Adrenal gland (tissue), 9 donors: ENCODE measurements at regions not wholly inside any gene's neighbourhood (a gene's known extent, or its start where the extent isn't known, plus 50 kb on each side); places are given as distances from the start of the nearest gene placed in this dataset.

Experiments
- DNase-seq, 7 donors: peaks; one replicate each; pipeline ENCODE4 v3.0.0-alpha.2; 2019 to 2020
- H3K27ac ChIP-seq, 5 donors: fragments of 200-600 bp; sonication (generic) in 4 of 5; 1 replicate in 3 of 5; 2 replicates in 2 of 5; pipeline versions ENCODE4 v1.5.1 to v1.8.0; 2016 to 2020; ENCODE audit warnings: mild to moderate bottlenecking in 1 of 5
- H3K27me3 ChIP-seq: fragments of 200-600 bp; 2 replicates; pipeline ENCODE4 v1.8.0; 2021
- H3K36me3 ChIP-seq, 2 donors: fragments of 200-600 bp; replicated peaks in 1 of 2; 1 replicate in 1 of 2; 2 replicates in 1 of 2; pipeline versions ENCODE4 v1.5.1 to v1.8.0; 2018 to 2022
- H3K4me1 ChIP-seq, 2 donors: fragments of 200-600 bp; replicated peaks in 1 of 2; 1 replicate in 1 of 2; 2 replicates in 1 of 2; pipeline versions ENCODE4 v1.5.1 to v1.8.0; 2018 to 2021
- H3K4me3 ChIP-seq, 4 donors: fragments of 200-600 bp; sonication (generic) in 3 of 4; one replicate each; pipeline ENCODE4 v1.5.1; 2016 to 2018
- H3K9me3 ChIP-seq, 3 donors: fragments of 200-600 bp; sonication (generic) in 1 of 3; replicated peaks in 1 of 3; 1 replicate in 2 of 3; 2 replicates in 1 of 3; pipeline versions ENCODE4 v1.5.1 to v1.8.0; 2016 to 2021
- POLR2A ChIP-seq, 2 donors: fragments of 450-650 bp; IDR thresholded peaks; one replicate each; pipeline ENCODE4 v1.6.1; 2017; ENCODE audit warnings: antibody characterized with exemption in 2 of 2, mild to moderate bottlenecking in 2 of 2, moderate library complexity in 1 of 2
- WGBS, 4 donors: extraction: QIAGEN DNeasy Blood & Tissue Kit in 2 of 4; methylation state at CpG; one replicate each; pipeline versions ENCODE4 v1.1.5 to v1.1.7; 2013 to 2017; 5-methylcytosine and 5-hydroxymethylcytosine counted together
- intact Hi-C, 2 donors: fragments of 100-400 bp; cut with DNase I; formaldehyde crosslinking; loops; one replicate each; pipeline versions ENCODE4 v1.14.1 to v1.15.0; 2022 to 2023
- TF ChIP-seq, protein P1 (sequence below), 6 experiments: fragments of 450-650 bp in 4 of 6; fragments of 200-600 bp in 2 of 6; sonication (generic) in 1 of 6; IDR thresholded peaks; 1 replicate in 5 of 6; 2 replicates in 1 of 6; pipeline versions ENCODE4 v1.5.1 to v1.8.0; 2016 to 2021; ENCODE audit warnings: antibody characterized with exemption in 6 of 6, mild to moderate bottlenecking in 2 of 6, moderate library complexity in 1 of 6
- donor health status: healthy with polysubstance abuse.
- donor health status: Bipolar disorder and iron deficiency.
- donor health status: DM: yes; HTN: yes; CAD: no.
- donor health status: DM: no; HTN: no; CAD: no.
- donor health status: DM: no; HTN: no; CAD: no.

- H3K27ac ChIP-seq, result no peak overlapping the region
- intact Hi-C loops, result no loop called here
- no peaks in the 10 kb centered on the region for H3K36me3 ChIP-seq
- H3K27me3 ChIP-seq, result no peaks in the 10 kb centered on the region
- no peak overlapping the region for H3K4me3 ChIP-seq
- WGBS, 4 donors, result 82 to 94% (median 90%) methylated on average over 9 to 10 of the region's 10 CpGs
- no peaks in the 10 kb centered on the region for H3K4me1 ChIP-seq
- no peaks in the 10 kb centered on the region for H3K9me3 ChIP-seq
- TF ChIP-seq POLR2A (IDR thresholded peaks at IDR 0.05), result no peak
- TF ChIP-seq, protein P1, sequence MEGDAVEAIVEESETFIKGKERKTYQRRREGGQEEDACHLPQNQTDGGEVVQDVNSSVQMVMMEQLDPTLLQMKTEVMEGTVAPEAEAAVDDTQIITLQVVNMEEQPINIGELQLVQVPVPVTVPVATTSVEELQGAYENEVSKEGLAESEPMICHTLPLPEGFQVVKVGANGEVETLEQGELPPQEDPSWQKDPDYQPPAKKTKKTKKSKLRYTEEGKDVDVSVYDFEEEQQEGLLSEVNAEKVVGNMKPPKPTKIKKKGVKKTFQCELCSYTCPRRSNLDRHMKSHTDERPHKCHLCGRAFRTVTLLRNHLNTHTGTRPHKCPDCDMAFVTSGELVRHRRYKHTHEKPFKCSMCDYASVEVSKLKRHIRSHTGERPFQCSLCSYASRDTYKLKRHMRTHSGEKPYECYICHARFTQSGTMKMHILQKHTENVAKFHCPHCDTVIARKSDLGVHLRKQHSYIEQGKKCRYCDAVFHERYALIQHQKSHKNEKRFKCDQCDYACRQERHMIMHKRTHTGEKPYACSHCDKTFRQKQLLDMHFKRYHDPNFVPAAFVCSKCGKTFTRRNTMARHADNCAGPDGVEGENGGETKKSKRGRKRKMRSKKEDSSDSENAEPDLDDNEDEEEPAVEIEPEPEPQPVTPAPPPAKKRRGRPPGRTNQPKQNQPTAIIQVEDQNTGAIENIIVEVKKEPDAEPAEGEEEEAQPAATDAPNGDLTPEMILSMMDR (IDR thresholded peaks at IDR 0.05), result no peak
- no peak for DNase-seq
Measured at GRCh38 chr4:188414441-188414840, 275.2 kb downstream of the TRIML1 start.

DNA sequence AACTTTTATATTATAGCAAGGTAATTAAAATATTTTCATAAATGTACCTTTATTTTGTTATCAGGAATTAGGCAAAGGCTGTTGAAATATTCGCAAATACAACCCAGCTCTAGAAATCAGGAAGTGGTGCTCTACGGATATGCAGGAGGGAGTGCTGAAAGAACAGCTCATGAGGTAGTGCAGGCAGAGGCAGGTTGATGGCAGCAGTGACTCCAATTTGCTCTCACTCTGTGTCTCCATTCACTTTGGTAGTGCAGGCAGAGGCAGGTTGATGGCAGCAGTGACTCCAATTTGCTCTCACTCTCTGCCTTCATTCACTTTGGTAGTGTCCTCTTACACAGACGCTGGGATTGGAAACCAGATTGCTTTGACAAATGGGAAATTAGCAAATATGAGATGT is 277.9 kb downstream of the TRIML1 start:
- H3K4me1 ChIP-seq, result no peaks in the 10 kb centered on the region
- TF ChIP-seq, protein P1 (IDR thresholded peaks at IDR 0.05), result no peak
- TF ChIP-seq POLR2A (IDR thresholded peaks at IDR 0.05), result no peak
- H3K36me3 ChIP-seq, result no peaks in the 10 kb centered on the region
- H3K4me3 ChIP-seq, result no peak overlapping the region
- intact Hi-C loops, result no loop called here
- no peak overlapping the region for H3K27ac ChIP-seq
- no peak for DNase-seq
- no peaks in the 10 kb centered on the region for H3K27me3 ChIP-seq
- WGBS, 4 donors, result 52 to 61% (median 56%) methylated on average over 3 of the region's 3 CpGs
- H3K9me3 ChIP-seq, result no peaks in the 10 kb centered on the region

DNA sequence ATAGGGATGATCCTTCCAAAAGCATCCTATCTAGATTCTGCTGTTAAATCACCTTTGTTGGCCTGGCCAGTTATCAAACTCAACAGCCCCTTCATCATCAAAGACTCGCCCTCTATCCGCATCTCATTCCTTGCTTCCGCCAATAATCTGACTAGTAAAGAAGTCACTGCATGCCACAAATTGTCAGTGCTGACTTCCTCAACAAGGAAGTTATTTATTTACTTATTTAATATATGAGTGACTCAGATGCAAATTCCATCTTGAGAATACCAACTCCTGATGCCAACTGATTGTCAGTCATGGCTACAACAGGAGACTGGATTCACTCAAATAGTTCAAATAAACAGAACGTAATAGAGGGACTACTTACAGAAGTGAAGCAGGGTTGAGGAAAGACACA is 283.8 kb downstream of the TRIML1 start:
- no peaks in the 10 kb centered on the region for H3K27me3 ChIP-seq
- no peaks in the 10 kb centered on the region for H3K9me3 ChIP-seq
- WGBS, 4 donors, result 74 to 96% (median 89%) methylated on average over 4 of the region's 4 CpGs
- no peaks in the 10 kb centered on the region for H3K36me3 ChIP-seq
- TF ChIP-seq, protein P1 (IDR thresholded peaks at IDR 0.05), result no peak
- no peak for TF ChIP-seq POLR2A (IDR thresholded peaks at IDR 0.05)
- no peak for DNase-seq
- no peak overlapping the region for H3K27ac ChIP-seq
- no peak overlapping the region for H3K4me3 ChIP-seq
- intact Hi-C loops, result no loop called here
- no peaks in the 10 kb centered on the region for H3K4me1 ChIP-seq

GRCh38 chr4:188428935-188429334 is 289.7 kb downstream of the TRIML1 start:
- Histone ChIP-seq H3K9me3 (no peaks in the 10 kb centered on the region), H3K4me1 (no peaks in the 10 kb centered on the region), H3K27me3 (no peaks in the 10 kb centered on the region), H3K27ac (no peak overlapping the region), H3K4me3 (no peak overlapping the region), H3K36me3 (no peaks in the 10 kb centered on the region)
- intact Hi-C loops, result no loop called here
- 39 to 49% (median 44%) methylated on average over 6 of the region's 6 CpGs for WGBS, 4 donors
- no peak for TF ChIP-seq POLR2A (IDR thresholded peaks at IDR 0.05)
- TF ChIP-seq, protein P1 (IDR thresholded peaks at IDR 0.05), result no peak
- no peak for DNase-seq
